ENCODE measurements at regions not wholly inside any gene's neighbourhood (a gene's known extent, or its start where the extent isn't known, plus 50 kb on each side); places are given as distances from the start of the nearest gene placed in this dataset.

DNA sequence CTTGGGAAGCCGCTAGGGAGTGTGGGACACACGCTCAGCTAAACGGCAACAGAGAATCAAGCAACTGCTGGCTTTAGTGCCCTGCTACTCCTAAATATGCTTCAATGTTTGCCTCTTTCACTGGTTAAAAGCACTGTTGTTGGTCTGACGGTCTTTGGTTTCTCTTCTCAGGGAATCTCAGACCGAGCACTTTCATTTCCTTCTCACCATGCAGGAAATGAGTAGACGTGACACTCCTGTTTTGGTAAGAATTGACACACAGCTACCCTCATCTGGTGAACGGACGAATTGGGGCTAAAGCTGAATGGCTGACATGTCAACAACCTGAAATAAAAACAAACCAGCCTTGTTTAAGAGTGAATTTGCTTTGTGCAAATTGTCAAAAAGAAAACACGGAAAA is 57.5 kb upstream of the PIWIL1 start:
- TF ChIP-seq POLR2A (IDR thresholded peaks at IDR 0.05; ENCODE audit: low read depth, low read length): no peak
- TF ChIP-seq SPI1 (IDR thresholded peaks at IDR 0.05; ENCODE audit: low read depth, low read length): no peak
- no peak for TF ChIP-seq POLR2AphosphoS5 (IDR thresholded peaks at IDR 0.05; ENCODE audit: low read depth, low read length)
